Osteoblast (primary cell): ENCODE measurements at regions not wholly inside any gene's neighbourhood (a gene's known extent, or its start where the extent isn't known, plus 50 kb on each side); places are given as distances from the start of the nearest gene placed in this dataset.
"Not testable (repeated sequence)": the region's sequence is repeated elsewhere in the genome, so short reads cannot be mapped to it uniquely, and the experiment has no call there.

Experiments
- DNase-seq: peaks from one replicate; pipeline ENCODE4 v3.0.0; 2011; ENCODE audit warnings: low spot score, mixed read lengths; ENCODE audit not compliant: insufficient read length; ENCODE audit errors: missing footprints
- H2AFZ ChIP-seq: 2 replicates; pipeline ENCODE4 v1.6.0; 2011; ENCODE audit warnings: mild to moderate bottlenecking, low read length
- H3K27ac ChIP-seq: 2 replicates; pipeline ENCODE4 v1.5.1; 2011; ENCODE audit warnings: mild to moderate bottlenecking, low read depth, low read length, moderate library complexity
- H3K27me3 ChIP-seq: 2 replicates; pipeline ENCODE4 v1.6.0; 2012; ENCODE audit warnings: mild to moderate bottlenecking, control low read depth, inconsistent platforms, low read length, moderate library complexity; ENCODE audit not compliant: insufficient read depth
- H3K36me3 ChIP-seq: 2 replicates; pipeline ENCODE4 v1.5.1; 2011; ENCODE audit warnings: mild to moderate bottlenecking, low read length, control low read depth, moderate library complexity; ENCODE audit not compliant: insufficient read depth
- H3K4me1 ChIP-seq: 2 replicates; pipeline ENCODE4 v1.5.1; 2011; ENCODE audit warnings: mild to moderate bottlenecking, low read length, control low read depth, moderate library complexity; ENCODE audit not compliant: insufficient read depth
- H3K4me2 ChIP-seq: 2 replicates; pipeline ENCODE4 v1.6.0; 2011; ENCODE audit warnings: mild to moderate bottlenecking, low read length; ENCODE audit not compliant: insufficient read depth
- H3K4me3 ChIP-seq: fragments of 200-600 bp; sonication (generic); 3 replicates; pipeline ENCODE4 v1.5.1; 2012; ENCODE audit warnings: mild to moderate bottlenecking, low read length, inconsistent platforms; ENCODE audit not compliant: insufficient read depth
- H3K79me2 ChIP-seq: 2 replicates; pipeline ENCODE4 v1.6.0; 2012; ENCODE audit warnings: mild to moderate bottlenecking, low read length, control low read depth, inconsistent platforms; ENCODE audit not compliant: insufficient read depth
- H3K9me3 ChIP-seq: 2 replicates; pipeline ENCODE4 v1.5.1; 2011; ENCODE audit warnings: low read depth, low read length, control low read depth
- H4K20me1 ChIP-seq: 2 replicates; pipeline ENCODE4 v1.6.0; 2012; ENCODE audit warnings: mild to moderate bottlenecking, low read length, control low read depth; ENCODE audit not compliant: insufficient read depth
- CTCF ChIP-seq: IDR thresholded peaks from 2 replicates; pipeline ENCODE4 v1.5.1; 2011; ENCODE audit warnings: mild to moderate bottlenecking, low read depth, low read length, moderate library complexity; ENCODE audit errors: extremely low read depth

- H3K36me3 ChIP-seq, H3K9me3 ChIP-seq, DNase-seq, H3K27me3 ChIP-seq, H3K79me2 ChIP-seq, H3K4me3 ChIP-seq, H4K20me1 ChIP-seq, H3K4me1 ChIP-seq, H3K27ac ChIP-seq, H3K4me2 ChIP-seq, H2AFZ ChIP-seq: not testable (repeated sequence)
These were observed 140.3 kb downstream of the RTP5 start for GRCh38 chr2:242009846-242010245.

GRCh38 chr2:242010252-242011166 is 141.0 kb downstream of the RTP5 start:
- DNase-seq, H3K79me2 ChIP-seq, H2AFZ ChIP-seq: not testable (repeated sequence)

GRCh38 chr2:242011167-242011513 is 141.6 kb downstream of the RTP5 start:
- no peaks in the 10 kb centered on the region for H3K36me3 ChIP-seq
- H3K27me3 ChIP-seq = no peaks in the 10 kb centered on the region
- H3K4me2 ChIP-seq = no peak overlapping the region
- no peaks in the 10 kb centered on the region for H3K9me3 ChIP-seq
- H3K4me3 ChIP-seq = no peak overlapping the region
- DNase-seq = no peak
- no peaks in the 10 kb centered on the region for H3K4me1 ChIP-seq
- H3K27ac ChIP-seq = no peak overlapping the region
- TF ChIP-seq CTCF = no peak
- H4K20me1 ChIP-seq = no peaks in the 10 kb centered on the region
- H3K79me2 ChIP-seq = no peaks in the 10 kb centered on the region
- no peak overlapping the region for H2AFZ ChIP-seq

More at GRCh38 chr2:242010252-242011166, 141.0 kb downstream of the RTP5 start:
- H3K4me3 ChIP-seq, H3K27me3 ChIP-seq, H3K4me1 ChIP-seq, H3K27ac ChIP-seq, H3K36me3 ChIP-seq, H3K4me2 ChIP-seq, H4K20me1 ChIP-seq, H3K9me3 ChIP-seq: not testable (repeated sequence)

- no peaks in the 10 kb centered on the region for H3K9me3 ChIP-seq
- no peak overlapping the region for H3K4me2 ChIP-seq
- no peak for DNase-seq
- no peak for TF ChIP-seq CTCF
- H3K36me3 ChIP-seq = no peaks in the 10 kb centered on the region
- no peak overlapping the region for H2AFZ ChIP-seq
- H3K27ac ChIP-seq = no peak overlapping the region
- H3K27me3 ChIP-seq = no peaks in the 10 kb centered on the region
- H4K20me1 ChIP-seq = no peaks in the 10 kb centered on the region
- H3K79me2 ChIP-seq = no peaks in the 10 kb centered on the region
- H3K4me3 ChIP-seq = no peak overlapping the region
- H3K4me1 ChIP-seq = no peaks in the 10 kb centered on the region
These were observed 142.0 kb downstream of the RTP5 start for GRCh38 chr2:242011516-242011915.
